ENCODE measurements at regions not wholly inside any gene's neighbourhood (a gene's known extent, or its start where the extent isn't known, plus 50 kb on each side); places are given as distances from the start of the nearest gene placed in this dataset.
"Not testable (repeated sequence)": the region's sequence is repeated elsewhere in the genome, so short reads cannot be mapped to it uniquely, and the experiment has no call there.

GRCh38 chr20:29533566-29534177 lies 1723.8 kb upstream of the DEFB115 start:
- CTCF ChIA-PET, result interaction anchor here (0.6 to 2.3 kb wide), 8 partner anchors 13 to 1779 kb away, joined by 3 to 10 read pairs (median 3); no protein-coding TSS in a partner anchor
- H3K9me3 ChIP-seq (ENCODE audit: control insufficient read depth, insufficient read depth, low read depth, low read length); POLR2A ChIA-PET; H3K4me1 ChIP-seq (ENCODE audit: control insufficient read depth, insufficient read depth, low read length); H3K4me3 ChIP-seq (ENCODE audit: low read depth, low read length); H3K27ac ChIP-seq (ENCODE audit: extremely low read depth, low read depth, low read length); H3K36me3 ChIP-seq (ENCODE audit: control insufficient read depth in 2 of 2, insufficient read depth in 1 of 2, low read length in 2 of 2): not testable (repeated sequence)
- TF ChIP-seq ZNF654 (tag by site-specific recombination; IDR thresholded peaks at IDR 0.05; ENCODE audit: low read depth), result peak; percentile 81

DNA sequence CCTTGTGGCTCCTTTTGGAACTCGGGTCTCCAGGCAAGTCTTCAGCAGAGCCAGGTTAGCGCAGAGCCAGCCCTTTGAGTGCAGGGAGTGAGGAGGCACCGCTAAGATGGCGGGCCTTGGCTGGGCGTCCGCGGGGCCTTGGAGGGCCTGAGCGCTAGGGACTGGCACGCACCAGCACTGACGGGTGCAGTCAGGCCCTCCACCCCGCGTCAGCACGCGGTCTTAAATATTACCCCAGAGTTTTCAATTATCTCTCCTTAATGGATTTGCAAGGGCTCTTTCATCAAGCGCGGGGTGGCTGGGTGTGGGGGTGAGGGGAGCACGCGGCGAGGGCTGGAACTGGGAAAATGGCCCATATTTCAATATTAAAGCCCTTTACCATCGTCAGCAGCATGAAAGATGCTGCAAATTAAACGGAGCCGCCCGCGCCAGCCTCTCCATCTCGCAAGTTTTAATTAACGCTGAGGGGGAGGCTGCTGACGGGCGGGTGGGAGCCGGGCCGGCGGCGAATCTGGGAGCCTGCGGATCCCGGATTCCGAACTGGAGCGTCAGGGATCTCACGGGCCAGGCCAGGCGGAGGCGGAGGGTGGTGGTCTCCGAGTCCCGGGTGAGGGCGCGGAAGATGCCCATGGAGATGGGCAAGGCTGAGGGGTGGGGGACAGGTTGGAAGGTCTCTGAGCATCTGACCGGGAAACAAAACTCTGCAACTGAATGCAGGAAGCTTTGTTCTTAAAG lies 1690.4 kb upstream of the DEFB115 start:
- CTCF ChIA-PET; H3K4me3 ChIP-seq (ENCODE audit: low read depth, low read length); H3K4me1 ChIP-seq (ENCODE audit: control insufficient read depth, insufficient read depth, low read length); H3K9me3 ChIP-seq (ENCODE audit: control insufficient read depth, insufficient read depth, low read depth, low read length); POLR2A ChIA-PET; H3K27ac ChIP-seq (ENCODE audit: extremely low read depth, low read depth, low read length); H3K36me3 ChIP-seq (ENCODE audit: control insufficient read depth in 2 of 2, insufficient read depth in 1 of 2, low read length in 2 of 2): not testable (repeated sequence)

DNA sequence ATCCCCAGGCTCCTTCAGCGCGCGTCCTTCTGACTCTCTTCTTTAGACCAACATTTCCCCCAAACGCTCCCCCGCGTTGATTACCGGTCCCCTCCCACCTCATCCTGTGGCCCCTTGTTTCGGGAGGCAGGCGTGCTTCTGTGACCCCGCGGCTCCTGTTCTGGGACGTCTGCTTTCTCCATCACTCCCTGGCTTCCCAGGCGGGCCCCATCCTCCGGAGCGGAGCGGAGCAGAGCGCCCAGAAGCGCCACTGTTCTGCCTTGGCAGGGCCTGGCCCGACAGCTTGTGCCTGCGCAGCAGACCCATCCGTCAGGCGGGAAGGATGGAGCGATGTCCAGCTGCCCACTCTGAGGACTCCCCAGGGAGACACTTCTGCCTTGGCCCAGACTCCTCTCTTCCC lies 1689.8 kb upstream of the DEFB115 start:
- H3K4me3 ChIP-seq (ENCODE audit: low read depth, low read length); H3K36me3 ChIP-seq (ENCODE audit: control insufficient read depth in 2 of 2, insufficient read depth in 1 of 2, low read length in 2 of 2); H3K9me3 ChIP-seq (ENCODE audit: control insufficient read depth, insufficient read depth, low read depth, low read length); CTCF ChIA-PET; POLR2A ChIA-PET; H3K27ac ChIP-seq (ENCODE audit: extremely low read depth, low read depth, low read length); H3K4me1 ChIP-seq (ENCODE audit: control insufficient read depth, insufficient read depth, low read length): not testable (repeated sequence)

- TF ChIP-seq EGR2 (tag by site-specific recombination; IDR thresholded peaks at IDR 0.05; ENCODE audit: low read depth), result 0 out of 2 replicates have a peak, but pooled peaks have one; percentile 11
- H3K27ac ChIP-seq (ENCODE audit: extremely low read depth, low read depth, low read length); H3K9me3 ChIP-seq (ENCODE audit: control insufficient read depth, insufficient read depth, low read depth, low read length); CTCF ChIA-PET; H3K36me3 ChIP-seq (ENCODE audit: control insufficient read depth in 2 of 2, insufficient read depth in 1 of 2, low read length in 2 of 2); POLR2A ChIA-PET; H3K4me1 ChIP-seq (ENCODE audit: control insufficient read depth, insufficient read depth, low read length); H3K4me3 ChIP-seq (ENCODE audit: low read depth, low read length): not testable (repeated sequence)
These were observed 1687.3 kb upstream of the DEFB115 start for GRCh38 chr20:29570126-29570525.

DNA sequence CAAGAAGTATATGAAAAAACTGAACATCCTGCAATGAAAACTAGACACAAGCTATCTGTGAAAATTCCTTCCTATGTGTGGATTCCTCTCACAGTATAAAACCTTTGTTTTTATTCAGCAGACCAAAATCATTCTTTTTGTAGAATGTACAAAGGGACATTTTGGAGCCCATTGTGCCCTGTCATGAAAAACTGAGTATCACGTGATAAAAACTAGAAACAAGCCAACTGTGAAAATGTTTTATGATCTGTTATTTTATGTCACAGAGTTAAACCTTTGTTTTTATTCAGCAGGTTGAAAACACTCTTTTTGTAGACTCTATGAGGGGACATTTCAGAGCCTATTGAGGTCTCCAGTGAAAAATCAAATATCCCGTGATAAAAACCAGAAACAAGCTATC lies 1667.9 kb upstream of the DEFB115 start:
- H3K36me3 ChIP-seq (ENCODE audit: control insufficient read depth in 2 of 2, insufficient read depth in 1 of 2, low read length in 2 of 2); POLR2A ChIA-PET; H3K27ac ChIP-seq (ENCODE audit: extremely low read depth, low read depth, low read length); H3K4me1 ChIP-seq (ENCODE audit: control insufficient read depth, insufficient read depth, low read length); H3K9me3 ChIP-seq (ENCODE audit: control insufficient read depth, insufficient read depth, low read depth, low read length); H3K4me3 ChIP-seq (ENCODE audit: low read depth, low read length): not testable (repeated sequence)
- CTCF ChIA-PET, result interaction anchor here (1.0 kb wide), 1 partner anchor 147 kb away, joined by 3 read pairs; no protein-coding TSS in a partner anchor

DNA sequence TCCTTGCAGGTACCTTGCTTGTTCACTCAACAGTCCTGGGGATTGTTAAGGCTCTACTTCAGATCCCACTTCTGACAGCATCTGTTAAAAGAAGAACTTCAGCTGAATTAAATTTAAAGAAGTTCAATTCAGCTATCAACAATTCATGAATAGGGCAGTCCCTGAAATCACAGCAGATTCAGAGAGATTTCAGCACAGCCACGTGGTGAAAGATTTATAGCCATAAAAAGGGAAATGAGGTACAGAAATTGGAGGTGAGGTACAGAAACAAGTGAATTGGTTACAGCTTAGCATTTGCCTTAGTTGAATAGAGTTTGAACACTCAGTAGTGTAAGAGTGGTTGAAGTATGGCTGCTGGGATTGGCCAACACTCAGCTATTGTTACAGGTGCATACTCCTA lies 1653.3 kb upstream of the DEFB115 start:
- CTCF ChIA-PET; H3K27ac ChIP-seq (ENCODE audit: extremely low read depth, low read depth, low read length); H3K4me3 ChIP-seq (ENCODE audit: low read depth, low read length); POLR2A ChIA-PET; H3K4me1 ChIP-seq (ENCODE audit: control insufficient read depth, insufficient read depth, low read length); H3K9me3 ChIP-seq (ENCODE audit: control insufficient read depth, insufficient read depth, low read depth, low read length); H3K36me3 ChIP-seq (ENCODE audit: control insufficient read depth in 2 of 2, insufficient read depth in 1 of 2, low read length in 2 of 2): not testable (repeated sequence)

DNA sequence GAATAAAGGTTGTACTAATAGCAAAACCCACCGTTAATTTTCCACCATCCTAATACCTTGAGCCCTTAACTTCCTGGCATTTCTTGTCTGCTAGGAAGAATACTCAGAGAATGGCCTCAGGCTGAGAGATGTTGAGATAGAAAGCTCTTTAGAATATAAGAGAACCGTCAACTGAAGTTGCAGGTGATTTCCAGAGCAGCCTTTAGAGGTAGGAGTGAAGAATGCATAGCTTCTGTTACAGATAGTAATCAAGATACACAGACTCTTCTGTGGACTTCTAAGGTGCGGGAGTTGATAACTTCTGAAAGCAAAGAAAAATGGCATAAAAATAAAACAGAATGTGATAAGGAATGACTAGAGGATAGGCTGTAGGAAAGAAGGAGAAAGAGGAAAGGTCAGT lies 1651.3 kb upstream of the DEFB115 start:
- H3K4me3 ChIP-seq (ENCODE audit: low read depth, low read length); H3K27ac ChIP-seq (ENCODE audit: extremely low read depth, low read depth, low read length); H3K4me1 ChIP-seq (ENCODE audit: control insufficient read depth, insufficient read depth, low read length); H3K36me3 ChIP-seq (ENCODE audit: control insufficient read depth in 2 of 2, insufficient read depth in 1 of 2, low read length in 2 of 2); H3K9me3 ChIP-seq (ENCODE audit: control insufficient read depth, insufficient read depth, low read depth, low read length); POLR2A ChIA-PET: not testable (repeated sequence)
- CTCF ChIA-PET, result interaction anchor here (0.6 kb wide), 1 partner anchor 571 kb away, joined by 5 read pairs; no protein-coding TSS in a partner anchor

- H3K27ac ChIP-seq (ENCODE audit: extremely low read depth, low read depth, low read length); H3K4me3 ChIP-seq (ENCODE audit: low read depth, low read length); POLR2A ChIA-PET; H3K9me3 ChIP-seq (ENCODE audit: control insufficient read depth, insufficient read depth, low read depth, low read length); CTCF ChIA-PET; H3K4me1 ChIP-seq (ENCODE audit: control insufficient read depth, insufficient read depth, low read length); H3K36me3 ChIP-seq (ENCODE audit: control insufficient read depth in 2 of 2, insufficient read depth in 1 of 2, low read length in 2 of 2): not testable (repeated sequence)
These were observed 1628.1 kb upstream of the DEFB115 start for GRCh38 chr20:29629395-29629794.
